ENCODE measurements at regions not wholly inside any gene's neighbourhood (a gene's known extent, or its start where the extent isn't known, plus 50 kb on each side); places are given as distances from the start of the nearest gene placed in this dataset.

GRCh38 chr3:31254483-31254882 is 278.2 kb upstream of the STT3B start:
- no peak for DNase-seq

- DNase-seq: no peak
Measured at GRCh38 chr3:31255007-31255581, 277.6 kb upstream of the STT3B start.

DNA sequence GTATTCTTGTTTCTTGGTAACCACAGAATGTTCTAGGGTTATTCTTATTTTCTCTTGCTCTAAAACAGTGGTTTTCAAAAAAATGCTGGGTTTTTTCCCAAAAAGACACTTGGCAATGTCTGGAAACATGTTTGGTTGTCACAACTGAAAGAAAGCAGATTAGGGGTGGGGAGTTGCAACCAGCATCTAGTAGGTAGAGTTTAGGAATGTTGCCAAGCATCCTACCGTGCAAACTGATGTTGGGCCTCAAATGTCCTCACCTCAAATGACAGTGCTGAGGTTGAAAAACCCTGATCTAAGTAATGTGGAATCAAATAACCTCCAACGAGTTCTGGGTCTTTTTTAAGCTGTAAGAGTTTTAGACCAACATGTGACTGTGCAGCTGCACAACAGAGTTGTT is 270.5 kb upstream of the STT3B start:
- no peak for DNase-seq

GRCh38 chr3:31263897-31264296 is 268.8 kb upstream of the STT3B start:
- no peak for DNase-seq

DNA sequence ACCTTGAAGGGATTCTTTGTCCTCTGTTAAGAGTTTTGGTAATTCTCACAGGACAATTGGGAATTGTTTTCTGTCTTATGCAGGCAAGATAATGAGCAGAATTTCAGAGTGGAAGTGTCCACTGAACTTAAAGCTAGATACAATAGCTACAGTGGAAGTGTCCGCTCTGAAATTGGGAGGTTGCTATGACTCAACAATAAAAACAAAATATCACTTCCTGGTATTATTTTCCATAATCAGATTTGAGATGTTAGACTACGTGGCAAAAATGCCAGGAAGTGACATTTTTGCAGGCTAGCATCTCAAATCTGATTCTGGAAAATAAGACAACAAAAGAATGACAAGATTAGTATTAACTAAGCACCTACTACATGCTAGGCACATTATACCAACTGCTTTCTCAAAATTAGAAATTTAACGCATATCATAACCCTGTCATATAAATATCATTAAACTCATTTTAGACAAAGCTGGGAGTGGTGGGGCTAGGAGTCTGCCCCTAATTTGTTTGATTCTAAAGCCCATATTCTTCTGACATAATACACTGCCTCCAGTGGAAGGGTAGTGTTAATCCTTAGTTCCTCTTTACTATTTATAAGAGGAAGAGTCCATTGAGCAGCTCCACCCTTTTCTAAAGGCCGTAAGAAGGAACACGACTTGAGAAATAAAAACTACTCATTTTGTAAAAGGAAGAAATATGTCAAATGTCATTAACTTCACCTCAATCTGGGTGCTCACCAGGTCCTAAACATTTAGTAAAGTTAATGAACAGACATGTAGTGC is 266.9 kb upstream of the STT3B start:
- DNase-seq: peak in 1 of 2 donors; percentile 5

- DNase-seq: peak in 1 of 2 donors; percentile 89
Measured at GRCh38 chr3:31268868-31269267, 263.9 kb upstream of the STT3B start.

DNA sequence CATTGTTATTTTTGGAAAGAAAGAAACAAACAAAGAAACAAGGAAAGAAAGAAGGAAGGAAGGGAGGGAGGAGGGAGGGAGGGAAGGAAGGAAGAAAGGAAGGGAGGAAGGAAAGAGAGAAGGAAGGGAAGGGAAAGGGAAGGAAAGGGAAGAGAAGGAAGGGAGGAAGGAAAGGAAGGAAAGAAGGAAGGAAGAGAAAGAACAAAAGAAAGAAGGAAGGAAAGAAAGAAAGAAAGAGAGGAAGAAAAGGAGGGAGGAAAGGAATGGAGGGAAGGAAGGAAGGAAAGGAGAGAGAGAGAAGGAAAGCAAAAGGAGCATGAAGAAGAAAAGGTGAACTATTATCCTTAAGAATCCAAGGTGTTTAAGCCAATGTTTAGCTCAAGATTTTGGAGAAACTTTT is 262.7 kb upstream of the STT3B start:
- DNase-seq: no peak

- DNase-seq: no peak
Measured at GRCh38 chr3:31274326-31275024, 258.2 kb upstream of the STT3B start.

DNA sequence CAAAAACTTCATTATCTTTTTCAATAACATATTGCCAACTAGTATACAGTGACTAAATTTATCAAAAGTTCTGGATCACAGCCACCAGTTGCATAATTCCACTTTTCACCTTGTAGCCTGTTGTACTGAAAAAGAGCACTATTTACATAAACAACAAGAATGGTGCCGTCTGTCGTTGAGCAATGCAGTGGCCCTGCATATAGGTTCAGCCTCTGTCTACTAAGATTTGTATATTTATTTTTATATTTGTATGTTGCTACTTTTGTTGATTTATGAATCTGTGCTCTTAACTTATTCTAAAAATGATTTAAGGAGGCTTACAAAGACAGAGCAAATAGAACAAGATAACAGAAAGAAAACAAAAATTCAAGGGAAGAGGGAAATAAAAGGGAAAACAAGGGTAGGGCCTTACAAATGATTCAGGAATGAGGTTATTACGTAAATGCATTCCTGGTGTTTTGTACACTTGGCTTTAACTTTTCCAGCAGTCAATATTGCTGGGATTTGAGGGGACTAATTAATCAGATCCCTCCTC is 257.6 kb upstream of the STT3B start:
- no peak for DNase-seq

DNA sequence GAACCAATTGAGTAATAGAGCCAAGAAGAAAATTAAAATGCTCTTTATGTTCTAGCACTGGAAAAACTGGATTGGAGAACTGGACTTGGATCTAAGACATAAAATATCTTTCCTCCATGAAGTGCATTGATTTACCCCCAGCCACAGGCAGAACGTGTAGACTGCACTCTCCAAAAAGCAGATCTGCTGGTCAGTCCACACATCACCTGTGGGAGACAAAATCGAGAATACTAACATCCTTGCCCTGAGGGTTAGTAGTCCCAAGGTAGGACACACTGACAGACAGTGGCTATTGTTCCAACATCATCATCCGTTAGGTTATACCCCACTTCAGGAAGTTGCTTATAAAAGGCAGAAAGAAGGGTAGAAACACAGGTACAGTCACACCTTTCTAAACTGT is 257.1 kb upstream of the STT3B start:
- DNase-seq: no peak

DNA sequence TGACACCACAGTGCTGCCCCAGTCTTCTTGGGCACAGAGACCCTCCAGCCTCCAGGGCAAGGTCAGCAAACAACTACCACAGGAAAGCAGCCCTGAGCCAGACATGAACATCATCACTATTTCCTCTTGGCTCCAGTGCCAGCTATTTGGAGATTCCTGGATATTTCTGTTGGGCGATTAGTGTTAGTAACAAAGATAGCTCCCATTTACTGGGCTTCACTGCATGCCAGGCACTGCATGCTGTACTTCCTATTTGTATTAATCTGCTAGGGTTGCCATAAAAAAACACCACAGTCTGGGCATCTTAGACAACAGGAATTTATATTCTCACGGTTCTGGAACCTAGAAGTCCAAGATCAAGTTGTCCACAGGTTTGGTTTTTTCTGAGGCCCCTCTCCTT is 255.1 kb upstream of the STT3B start:
- no peak for DNase-seq

- DNase-seq: no peak
Measured at GRCh38 chr3:31278532-31278931, 254.2 kb upstream of the STT3B start.

DNA sequence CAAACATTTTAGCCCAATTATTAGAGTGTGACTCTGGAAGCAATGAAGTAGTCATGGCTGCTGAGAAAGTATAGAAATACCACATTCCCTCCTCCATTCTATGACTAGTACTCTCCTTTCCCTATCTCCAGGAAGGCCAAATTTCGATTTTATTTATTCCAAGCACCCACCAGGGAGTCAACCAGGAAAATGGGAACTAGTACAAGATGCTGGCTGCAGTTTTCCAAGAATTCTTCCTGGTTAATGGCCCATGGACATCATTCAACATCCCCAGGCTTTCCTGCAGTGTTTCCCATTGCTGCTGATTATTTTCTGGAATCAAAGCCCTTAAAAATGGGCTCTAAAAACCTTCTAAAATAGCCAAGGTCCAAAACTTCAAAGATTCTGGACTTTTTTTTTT is 247.9 kb upstream of the STT3B start:
- no peak for DNase-seq

- DNase-seq: no peak
Measured at GRCh38 chr3:31285833-31286486, 246.8 kb upstream of the STT3B start.

DNA sequence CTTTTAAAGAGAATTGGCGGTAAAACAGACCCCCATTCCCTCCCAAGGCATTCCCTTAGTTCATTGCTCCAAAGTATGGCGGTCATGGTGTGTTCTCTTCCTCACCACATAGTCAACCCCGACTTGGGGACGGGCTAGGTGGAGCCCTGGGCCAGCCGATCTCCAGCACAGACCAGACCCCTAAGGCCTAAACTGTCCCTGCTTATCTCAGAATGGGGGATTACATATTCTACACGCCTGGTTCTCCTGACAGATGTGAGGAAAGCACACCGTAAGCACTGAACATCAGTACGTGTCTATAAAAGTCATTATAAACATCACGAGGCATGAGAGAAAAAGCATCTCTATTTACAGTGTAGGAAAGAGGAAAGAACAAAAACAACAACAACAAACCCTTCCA is 244.5 kb upstream of the STT3B start:
- no peak for DNase-seq

DNA sequence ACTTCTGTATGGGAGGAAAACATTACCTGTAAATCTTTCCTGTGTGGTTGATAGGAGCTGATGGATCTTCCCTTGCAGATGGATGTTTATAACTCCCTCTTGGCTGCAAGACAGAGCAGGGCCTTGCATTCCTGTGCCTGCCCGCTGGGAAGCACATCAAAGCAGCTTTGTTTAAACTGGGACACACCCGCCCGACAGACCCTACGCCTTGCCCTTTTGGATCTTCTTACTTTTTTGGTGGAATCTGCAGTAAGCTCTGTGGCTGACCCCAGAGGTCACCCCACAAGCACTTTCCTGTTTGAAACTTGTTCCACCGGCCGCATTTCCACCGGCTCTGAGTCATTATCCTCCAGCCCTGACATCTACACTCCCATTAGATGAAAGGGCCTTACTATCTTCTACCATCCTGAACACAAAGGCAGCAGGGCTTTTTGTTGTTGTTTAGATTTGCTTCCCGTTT is 244.1 kb upstream of the STT3B start:
- peak in 1 of 2 donors; percentile 38 for DNase-seq

GRCh38 chr3:31289584-31289983 is 243.1 kb upstream of the STT3B start:
- DNase-seq: no peak

DNA sequence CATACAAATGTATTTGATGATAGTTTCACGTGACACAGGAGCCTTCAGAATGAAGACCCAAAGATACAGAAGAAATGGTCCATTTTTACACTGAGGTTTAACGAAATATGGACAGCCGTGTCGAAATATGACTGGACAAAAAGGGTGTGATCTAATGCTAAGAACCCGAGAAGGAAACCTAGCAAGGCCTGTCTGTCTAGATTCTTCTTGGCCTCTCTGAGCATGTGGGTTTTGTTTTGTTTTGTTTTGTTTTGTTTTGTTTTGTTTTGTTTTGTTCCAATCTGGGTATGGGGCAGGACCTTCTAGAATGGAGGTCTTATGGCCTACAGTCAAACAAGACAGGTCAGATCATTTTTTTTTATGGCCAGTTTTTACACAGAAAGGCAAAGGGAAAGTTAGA is 242.7 kb upstream of the STT3B start:
- no peak for DNase-seq

DNA sequence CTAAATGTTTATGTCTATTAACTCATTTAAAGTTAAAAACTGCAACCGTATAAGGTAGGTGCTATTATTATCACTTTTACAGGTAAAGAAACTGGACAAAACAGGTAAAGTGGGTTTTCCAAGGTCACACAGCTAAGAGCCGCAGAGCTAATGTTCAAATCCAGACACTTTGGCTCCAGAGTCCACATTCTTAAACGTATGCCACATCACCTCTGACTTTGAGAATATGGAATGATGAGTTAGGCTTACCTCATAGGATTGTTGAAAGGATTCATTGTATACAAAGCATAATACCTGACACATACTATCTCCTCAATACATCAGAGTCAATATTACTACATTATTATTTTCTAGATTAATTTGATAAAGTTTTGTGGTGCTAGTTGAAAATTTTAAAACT is 240.9 kb upstream of the STT3B start:
- DNase-seq: no peak

GRCh38 chr3:31294430-31295149 is 238.1 kb upstream of the STT3B start:
- no peak for DNase-seq

- no peak for DNase-seq
Measured at GRCh38 chr3:31295150-31295765, 237.5 kb upstream of the STT3B start.

DNA sequence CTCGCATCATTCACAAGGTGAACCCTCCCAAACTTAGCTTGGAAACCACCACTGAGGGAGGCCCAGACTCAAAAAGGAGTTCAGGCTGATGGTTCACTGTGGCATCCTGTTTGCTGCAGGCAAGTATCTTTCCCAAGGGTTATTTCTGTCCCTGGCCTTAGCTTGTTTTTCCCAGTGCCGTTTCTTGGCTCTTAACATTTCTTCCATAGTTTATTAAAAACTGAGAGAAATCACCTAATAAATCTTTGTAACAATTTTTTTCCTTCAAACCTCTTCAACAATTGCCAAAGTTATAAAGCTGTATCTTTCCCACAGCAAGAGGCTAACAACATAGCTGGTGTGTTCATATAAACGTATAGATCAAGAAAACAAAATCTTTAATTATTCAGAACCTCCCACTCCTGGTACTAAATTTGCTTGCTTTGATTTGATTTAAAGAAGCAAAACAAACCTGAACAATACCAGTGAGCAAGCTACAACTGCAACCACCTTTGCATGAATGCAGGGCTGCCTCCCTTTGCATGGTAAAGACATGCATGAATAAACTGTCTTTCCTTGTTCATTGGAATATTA is 234.9 kb upstream of the STT3B start:
- no peak for DNase-seq

Measured in bone marrow (tissue), 2 donors.